ENCODE measurements at regions not wholly inside any gene's neighbourhood (a gene's known extent, or its start where the extent isn't known, plus 50 kb on each side); places are given as distances from the start of the nearest gene placed in this dataset.

GRCh38 chr12:83656004-83656403, 969.3 kb downstream of the TMTC2 start:
- H3K79me2 ChIP-seq (ENCODE audit: control insufficient read depth in 1 of 2, insufficient read depth in 2 of 2, low read length in 2 of 2): no peaks in the 10 kb centered on the region

More at GRCh38 chr12:83656004-83656403, 969.3 kb downstream of the TMTC2 start:
- H3K9me3 ChIP-seq (ENCODE audit: insufficient read depth in 2 of 2, low read depth in 1 of 2, low read length in 1 of 2): 0 out of 4 replicates have a peak, but pooled peaks cover 0 to 3% of the 10 kb centered on the region in 2 experiments
- no peaks in the 10 kb centered on the region for H3K4me1 ChIP-seq (replicated peaks in 1 of 4; ENCODE audit: control insufficient read depth in 3 of 4, insufficient read depth in 4 of 4, low read length in 3 of 4)
- no peak for FAIRE-seq
- ChIA-PET POLR2A (ENCODE audit: partially characterized antibody) (no interaction called here), CTCF (ENCODE audit: partially characterized antibody) (interaction anchor here (1.0 kb wide), 1 partner anchor 9 kb away, joined by 3 read pairs; no protein-coding TSS in a partner anchor)
- H2AK5ac ChIP-seq (ENCODE audit: low read depth, low read length): no peak overlapping the region
- H3K4me2 ChIP-seq (ENCODE audit: insufficient read depth in 1 of 2, low read depth in 2 of 2, low read length in 2 of 2): no peak overlapping the region
- no peak overlapping the region for H4K91ac ChIP-seq (replicated peaks; ENCODE audit: insufficient read length, low read length)
- H2BK12ac ChIP-seq (ENCODE audit: low read depth, low read length): no peak overlapping the region
- H4K5ac ChIP-seq (ENCODE audit: insufficient read length, low read depth, low read length): no peak overlapping the region
- no peak overlapping the region for H2AFZ ChIP-seq (ENCODE audit: low read length)
- no peak overlapping the region for H2BK120ac ChIP-seq (replicated peaks; ENCODE audit: low read depth, low read length)
- no peak overlapping the region for H3K9ac ChIP-seq (replicated peaks in 1 of 4; ENCODE audit: extremely low read depth in 1 of 4, low read depth in 3 of 4, low read length in 3 of 4)
- no peak overlapping the region for H4K8ac ChIP-seq (ENCODE audit: extremely low read depth, insufficient read depth, low read length)
- no peaks in the 10 kb centered on the region for H4K20me1 ChIP-seq (replicated peaks in 1 of 2; ENCODE audit: control insufficient read depth in 1 of 2, insufficient read depth in 2 of 2, low read length in 2 of 2)
- H3K23me2 ChIP-seq (ENCODE audit: low read depth, low read length): no peaks in the 10 kb centered on the region
- no peak overlapping the region for H3K23ac ChIP-seq (ENCODE audit: insufficient read length)
- DNase-seq (ENCODE audit: low read depth in 1 of 2, low spot score in 2 of 2): no peak
- TF ChIP-seq SRF (IDR thresholded peaks at IDR 0.05; ENCODE audit: low read depth, low read length): no peak
- TF ChIP-seq BACH1 (IDR thresholded peaks at IDR 0.05; ENCODE audit: low read length): no peak
- TF ChIP-seq RFX5 (IDR thresholded peaks at IDR 0.05; ENCODE audit: borderline replicate concordance, low read depth, low read length): no peak
- no peak for TF ChIP-seq CHD1 (IDR thresholded peaks at IDR 0.05; ENCODE audit: low read depth, low read length)
- TF ChIP-seq NRF1 (IDR thresholded peaks at IDR 0.05; ENCODE audit: low read depth, low read length): no peak
- no peak overlapping the region for H2BK5ac ChIP-seq (ENCODE audit: low read depth, low read length)
- H3K14ac ChIP-seq (ENCODE audit: insufficient read length): no peak overlapping the region
- H3K4ac ChIP-seq (replicated peaks; ENCODE audit: insufficient read length, low read depth, low read length): no peak overlapping the region
- no peak overlapping the region for H3K4me3 ChIP-seq (ENCODE audit: extremely low read depth in 1 of 4, insufficient read depth in 2 of 4, low read depth in 3 of 4, low read length in 4 of 4)
- no peak overlapping the region for H3K27ac ChIP-seq (ENCODE audit: low read depth, low read length)
- no peak overlapping the region for H3K18ac ChIP-seq (ENCODE audit: extremely low read depth, low read length)
- no peaks in the 10 kb centered on the region for H3K79me1 ChIP-seq (ENCODE audit: low read depth, low read length)
- no peak overlapping the region for H3K56ac ChIP-seq (replicated peaks; ENCODE audit: insufficient read length, low read depth, low read length)
- WGBS, 2 experiments (ENCODE audit: extremely low coverage in 1 of 2, insufficient coverage in 1 of 2, insufficient read length in 1 of 2, insufficient replicate concordance in 2 of 2, low coverage in 1 of 2, low lambda C conversion rate in 2 of 2, missing lambda C conversion rate in 1 of 2): 81% methylated on average over 2 of the region's 2 CpGs; no CpG with 5 or more reads in 1 of the 2 experiments
- peaks cover 0 to 1% (median 0%) of the 10 kb centered on the region in 4 experiments; a peak in 1 of 7 replicates for H3K27me3 ChIP-seq (replicated peaks in 1 of 4; ENCODE audit: control insufficient read depth in 3 of 4, extremely low read depth in 1 of 4, insufficient read depth in 3 of 4, low read length in 3 of 4)
- H3K36me3 ChIP-seq (ENCODE audit: control insufficient read depth in 2 of 4, insufficient read depth in 4 of 4, low read length in 3 of 4): no peaks in the 10 kb centered on the region
- H2BK20ac ChIP-seq (ENCODE audit: low read length): no peak overlapping the region
- H2BK15ac ChIP-seq (ENCODE audit: low read length): no peak overlapping the region

Data from H1 (cell line).